Choroid plexus epithelial cell (primary cell): ENCODE measurements at regions not wholly inside any gene's neighbourhood (a gene's known extent, or its start where the extent isn't known, plus 50 kb on each side); places are given as distances from the start of the nearest gene placed in this dataset.

Source experiments
- DNase-seq: peaks from one replicate; pipeline ENCODE4 v3.0.0-alpha.2; 2010; ENCODE audit warnings: low read depth
- H3K4me3 ChIP-seq: 2 replicates; pipeline ENCODE4 v1.5.1; 2011; ENCODE audit warnings: low read depth, mild to moderate bottlenecking, control low read depth, low read length, moderate library complexity
- TF ChIP-seq, protein P1 (sequence below): conservative IDR thresholded peaks from 2 replicates; pipeline ENCODE4 v1.5.1; 2011; ENCODE audit warnings: low read depth, mild to moderate bottlenecking, control low read depth, inconsistent platforms, low read length, moderate library complexity

- H3K4me3 ChIP-seq = no peak overlapping the region
- TF ChIP-seq, protein P1, sequence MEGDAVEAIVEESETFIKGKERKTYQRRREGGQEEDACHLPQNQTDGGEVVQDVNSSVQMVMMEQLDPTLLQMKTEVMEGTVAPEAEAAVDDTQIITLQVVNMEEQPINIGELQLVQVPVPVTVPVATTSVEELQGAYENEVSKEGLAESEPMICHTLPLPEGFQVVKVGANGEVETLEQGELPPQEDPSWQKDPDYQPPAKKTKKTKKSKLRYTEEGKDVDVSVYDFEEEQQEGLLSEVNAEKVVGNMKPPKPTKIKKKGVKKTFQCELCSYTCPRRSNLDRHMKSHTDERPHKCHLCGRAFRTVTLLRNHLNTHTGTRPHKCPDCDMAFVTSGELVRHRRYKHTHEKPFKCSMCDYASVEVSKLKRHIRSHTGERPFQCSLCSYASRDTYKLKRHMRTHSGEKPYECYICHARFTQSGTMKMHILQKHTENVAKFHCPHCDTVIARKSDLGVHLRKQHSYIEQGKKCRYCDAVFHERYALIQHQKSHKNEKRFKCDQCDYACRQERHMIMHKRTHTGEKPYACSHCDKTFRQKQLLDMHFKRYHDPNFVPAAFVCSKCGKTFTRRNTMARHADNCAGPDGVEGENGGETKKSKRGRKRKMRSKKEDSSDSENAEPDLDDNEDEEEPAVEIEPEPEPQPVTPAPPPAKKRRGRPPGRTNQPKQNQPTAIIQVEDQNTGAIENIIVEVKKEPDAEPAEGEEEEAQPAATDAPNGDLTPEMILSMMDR = no peak
- DNase-seq = peak; percentile 89
These were observed 149.7 kb upstream of the ZNF236 start for GRCh38 chr18:76672627-76673026.

DNA sequence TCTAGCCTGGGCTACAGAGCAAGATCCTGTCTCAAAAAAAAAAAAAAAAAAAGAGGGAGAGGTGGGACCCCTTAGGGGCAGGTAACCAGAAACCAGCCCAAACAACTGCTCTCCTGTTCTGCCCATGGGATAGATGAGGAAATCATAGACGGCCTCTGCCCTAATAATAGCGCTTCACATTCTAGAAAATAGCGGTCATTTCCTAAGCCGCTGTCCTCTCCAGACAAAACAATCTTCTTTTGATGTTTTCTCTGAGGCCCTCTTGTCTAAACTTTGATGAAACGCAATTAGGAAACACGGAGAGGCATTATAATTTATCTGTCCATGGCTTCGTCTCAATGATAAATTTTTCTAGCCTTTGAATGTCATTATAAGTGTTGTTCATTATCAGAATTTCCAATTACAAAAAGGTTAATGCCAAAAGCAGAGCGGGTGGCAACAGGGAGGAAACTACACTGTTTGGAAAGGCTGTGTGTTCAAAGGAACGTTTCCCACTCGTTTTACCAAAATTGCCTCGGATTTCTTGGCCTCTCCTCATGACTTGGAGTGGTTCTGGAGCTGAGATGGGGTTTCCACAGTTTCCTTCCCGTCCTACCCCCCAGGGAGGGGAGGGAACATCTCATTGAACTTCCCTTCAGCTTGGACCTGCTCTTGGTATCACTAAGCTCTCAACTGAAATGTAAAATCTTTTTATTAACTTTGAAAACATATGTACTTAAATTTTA, 151.6 kb upstream of the ZNF236 start:
- DNase-seq = no peak
- H3K4me3 ChIP-seq = no peak overlapping the region
- TF ChIP-seq, protein P1 = no peak

GRCh38 chr18:76668546-76668945, 153.8 kb upstream of the ZNF236 start:
- no peak overlapping the region for H3K4me3 ChIP-seq
- DNase-seq = no peak
- TF ChIP-seq, protein P1 = no peak

DNA sequence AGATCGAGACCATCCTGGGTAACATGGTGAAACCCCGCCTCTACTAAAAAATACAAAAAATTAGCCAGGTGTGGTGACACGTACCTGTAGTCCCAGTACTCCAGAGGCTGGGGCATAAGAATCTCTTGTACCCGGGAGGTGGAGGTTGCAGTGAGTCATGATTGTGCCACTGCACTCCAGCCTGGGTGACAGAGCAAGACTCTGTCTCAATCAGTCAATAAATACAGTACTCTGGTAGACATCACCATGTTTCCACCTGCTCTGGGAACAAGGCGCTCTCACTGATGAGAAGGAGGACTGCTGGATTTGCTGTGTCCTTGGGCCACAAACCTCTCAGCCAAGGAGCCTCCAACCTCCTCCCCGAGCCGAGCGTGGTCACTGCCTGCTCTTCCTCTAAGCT, 154.2 kb upstream of the ZNF236 start:
- DNase-seq = no peak
- TF ChIP-seq, protein P1 = no peak

GRCh38 chr18:76667603-76668002, 154.8 kb upstream of the ZNF236 start:
- DNase-seq = no peak
- TF ChIP-seq, protein P1 = no peak

More for the DNA sequence above, 154.2 kb upstream of the ZNF236 start:
- H3K4me3 ChIP-seq = no peak overlapping the region

DNA sequence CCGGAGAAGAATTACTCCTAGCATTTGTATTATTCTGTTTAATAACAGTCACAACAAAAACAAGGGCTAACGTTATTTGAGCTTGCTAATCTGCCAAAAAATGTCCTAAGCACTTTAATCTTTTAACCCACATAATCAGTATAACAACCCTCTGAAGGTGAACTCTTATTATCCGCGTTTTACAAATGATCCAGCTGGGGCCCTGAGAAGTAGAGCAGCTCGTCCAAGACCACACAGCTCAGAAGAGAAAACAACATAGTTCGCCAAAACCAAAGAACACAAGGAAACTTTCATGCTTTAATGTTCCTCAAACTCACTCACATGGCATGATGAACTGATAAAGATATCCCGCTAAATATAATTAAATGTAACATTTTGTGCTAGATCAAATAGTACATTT, 159.7 kb upstream of the ZNF236 start:
- TF ChIP-seq, protein P1 = no peak
- no peak for DNase-seq
- H3K4me3 ChIP-seq = no peak overlapping the region

More at GRCh38 chr18:76667603-76668002, 154.8 kb upstream of the ZNF236 start:
- no peak overlapping the region for H3K4me3 ChIP-seq
